CD14-positive monocyte (primary cell): ENCODE measurements at regions not wholly inside any gene's neighbourhood (a gene's known extent, or its start where the extent isn't known, plus 50 kb on each side); places are given as distances from the start of the nearest gene placed in this dataset.

Source experiments
- DNase-seq, 3 donors: peaks; one replicate each; pipeline ENCODE4 v3.0.0-alpha.2; 2011 to 2022
- H2AFZ ChIP-seq: 2 replicates; pipeline ENCODE4 v1.6.0; 2012; ENCODE audit warnings: mild to moderate bottlenecking, low read depth, low read length, inconsistent platforms; ENCODE audit not compliant: insufficient read depth, poor library complexity, severe bottlenecking
- H3K27ac ChIP-seq, 2 donors: 1 replicate in 1 of 2; 2 replicates in 1 of 2; pipeline ENCODE4 v1.5.1; 2012 to 2013; ENCODE audit warnings: low read length in 2 of 2, control low read depth in 1 of 2, inconsistent platforms in 1 of 2, low read depth in 1 of 2, mild to moderate bottlenecking in 1 of 2
- H3K27me3 ChIP-seq, 2 donors: one replicate each; pipeline versions ENCODE4 v1.6.0 to v1.6.1; 2011 to 2013; ENCODE audit warnings: low read length in 2 of 2; ENCODE audit not compliant: control insufficient read depth in 2 of 2, insufficient read depth in 2 of 2
- H3K36me3 ChIP-seq, 2 donors: replicated peaks in 1 of 2; 1 replicate in 1 of 2; 2 replicates in 1 of 2; pipeline versions ENCODE4 v1.5.1 to v1.6.1; 2012 to 2013; ENCODE audit warnings: low read length in 2 of 2, control low read depth in 1 of 2, inconsistent platforms in 1 of 2, mild to moderate bottlenecking in 1 of 2; ENCODE audit not compliant: insufficient read depth in 2 of 2, control insufficient read depth in 1 of 2
- H3K4me1 ChIP-seq, 2 donors: 1 replicate in 1 of 2; 2 replicates in 1 of 2; pipeline versions ENCODE4 v1.5.1 to v1.6.1; 2012 to 2013; ENCODE audit warnings: low read length in 2 of 2, control low read depth in 1 of 2, inconsistent platforms in 1 of 2, mild to moderate bottlenecking in 1 of 2, moderate library complexity in 1 of 2; ENCODE audit not compliant: insufficient read depth in 2 of 2, control insufficient read depth in 1 of 2
- H3K4me2 ChIP-seq: replicated peaks from 2 replicates; pipeline ENCODE3; 2012; ENCODE audit warnings: low read length, moderate library complexity, mild to moderate bottlenecking; ENCODE audit not compliant: poor library complexity, severe bottlenecking; ENCODE audit errors: extremely low read depth
- H3K4me3 ChIP-seq, 3 experiments: fragments of 200-600 bp in 1 of 3; sonication (generic) in 1 of 3; replicated peaks in 1 of 3; 1 replicate in 2 of 3; 2 replicates in 1 of 3; pipeline ENCODE4 v1.5.1; 2011 to 2013; ENCODE audit warnings: low read length in 3 of 3, mild to moderate bottlenecking in 3 of 3, control low read depth in 2 of 3, low read depth in 2 of 3, inconsistent platforms in 1 of 3, moderate library complexity in 1 of 3
- H3K79me2 ChIP-seq: 2 replicates; pipeline ENCODE4 v1.6.0; 2012; ENCODE audit warnings: mild to moderate bottlenecking, control low read depth, inconsistent platforms, low read length, moderate library complexity; ENCODE audit not compliant: insufficient read depth
- H3K9ac ChIP-seq: 2 replicates; pipeline ENCODE4 v1.6.0; 2017; ENCODE audit warnings: low read length, mild to moderate bottlenecking; ENCODE audit not compliant: insufficient read depth, poor library complexity, severe bottlenecking
- H3K9me3 ChIP-seq, 2 donors: replicated peaks in 1 of 2; 1 replicate in 1 of 2; 2 replicates in 1 of 2; pipeline versions ENCODE4 v1.5.1 to v1.6.1; 2012 to 2013; ENCODE audit warnings: low read length in 2 of 2, control low read depth in 1 of 2; ENCODE audit not compliant: control insufficient read depth in 1 of 2, insufficient read depth in 1 of 2
- H4K20me1 ChIP-seq: 2 replicates; pipeline ENCODE4 v1.6.0; 2012; ENCODE audit warnings: mild to moderate bottlenecking, low read length, control low read depth, moderate library complexity; ENCODE audit not compliant: insufficient read depth
- H3K27ac Mint-ChIP-seq, 7 donors: one replicate each; pipeline ENCODE4 v1.8.0; 2020; ENCODE audit warnings: mild to moderate bottlenecking in 7 of 7, mixed read lengths in 7 of 7, moderate library complexity in 6 of 7, inconsistent platforms in 2 of 7
- H3K27me3 Mint-ChIP-seq, 3 donors: one replicate each; pipeline ENCODE4 v1.8.0; 2021 to 2022; ENCODE audit warnings: low read depth in 3 of 3, mild to moderate bottlenecking in 3 of 3, mixed read lengths in 3 of 3, moderate library complexity in 3 of 3, inconsistent platforms in 1 of 3
- H3K36me3 Mint-ChIP-seq, 2 donors: one replicate each; pipeline ENCODE4 v1.8.0; 2020; ENCODE audit warnings: mixed read lengths in 2 of 2, inconsistent platforms in 1 of 2, mild to moderate bottlenecking in 1 of 2
- H3K4me1 Mint-ChIP-seq: one replicate; pipeline ENCODE4 v1.8.0; 2020; ENCODE audit warnings: mild to moderate bottlenecking, mixed read lengths
- H3K4me3 Mint-ChIP-seq, 2 donors: one replicate each; pipeline ENCODE4 v1.8.0; 2020; ENCODE audit warnings: mild to moderate bottlenecking in 2 of 2, mixed read lengths in 2 of 2, moderate library complexity in 1 of 2
- H3K9me3 Mint-ChIP-seq, 7 donors: one replicate each; pipeline ENCODE4 v1.8.0; 2020 to 2022; ENCODE audit warnings: mixed read lengths in 7 of 7, mild to moderate bottlenecking in 6 of 7, moderate library complexity in 6 of 7, inconsistent platforms in 2 of 7
- CTCF ChIP-seq: fragments of 200-600 bp; IDR thresholded peaks from one replicate; pipeline ENCODE4 v1.8.0; 2022; ENCODE audit warnings: antibody characterized with exemption, mild to moderate bottlenecking
- WGBS: methylation state at CpG from one replicate; pipeline ENCODE4 v1.1.5; 2013; ENCODE audit warnings: missing lambda C conversion rate; ENCODE audit not compliant: insufficient coverage; 5-methylcytosine and 5-hydroxymethylcytosine counted together
- intact Hi-C, 2 donors: fragments of 100-400 bp; cut with micrococcal nuclease; formaldehyde crosslinking; loops; one replicate each; pipeline versions ENCODE4 v1.15.0 to v1.15.1; 2023

DNA sequence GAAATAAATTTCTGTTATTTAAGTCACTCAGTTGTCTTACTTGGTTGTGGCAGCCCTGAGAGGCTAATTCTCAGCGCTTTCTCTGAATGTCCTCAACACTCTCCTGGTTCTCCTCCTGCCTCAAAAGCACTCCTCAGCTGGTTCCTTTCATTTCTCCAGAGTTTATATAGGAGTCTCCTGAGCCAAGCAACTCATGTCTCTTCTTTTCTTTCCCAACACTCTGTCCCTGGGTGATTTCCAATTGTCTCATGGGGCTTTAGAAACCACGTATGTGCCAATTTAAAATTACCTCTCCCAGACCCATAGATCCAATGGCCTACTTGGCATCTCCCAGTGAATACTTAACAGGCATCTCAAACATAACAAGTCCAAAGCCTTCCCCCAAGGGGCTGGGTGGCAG lies 184.3 kb downstream of the TTC32 start:
- Mint-ChIP-seq H3K27me3 (peaks cover 0 to 4% (median 2%) of the 10 kb centered on the region in 3 donors), H3K9me3 (peaks cover 4 to 27% (median 18%) of the 10 kb centered on the region in 7 donors), H3K4me3 (no peak overlapping the region), H3K36me3 (no peaks in the 10 kb centered on the region), H3K27ac (no peak overlapping the region), H3K4me1 (no peaks in the 10 kb centered on the region)
- Histone ChIP-seq H2AFZ (no peak overlapping the region), H3K9ac (no peak overlapping the region), H3K27ac (no peak overlapping the region), H3K4me3 (no peak overlapping the region), H3K4me1 (no peaks in the 10 kb centered on the region), H3K27me3 (no peaks in the 10 kb centered on the region), H4K20me1 (no peaks in the 10 kb centered on the region), H3K36me3 (no peaks in the 10 kb centered on the region), H3K4me2 (no peak overlapping the region), H3K9me3 (peaks cover 4 to 15% of the 10 kb centered on the region in 2 donors), H3K79me2 (no peaks in the 10 kb centered on the region)
- no peak for TF ChIP-seq CTCF
- no peak for DNase-seq
- 86% methylated on average over 1 of the region's 2 CpGs for WGBS
- intact Hi-C loops = no loop called here

- intact Hi-C loops = no loop called here
- Histone ChIP-seq H3K27me3 (no peaks in the 10 kb centered on the region), H3K9ac (no peak overlapping the region), H3K36me3 (no peaks in the 10 kb centered on the region), H3K79me2 (no peaks in the 10 kb centered on the region), H3K9me3 (peaks cover 4 to 9% of the 10 kb centered on the region in 2 donors), H3K27ac (no peak overlapping the region), H2AFZ (no peak overlapping the region), H3K4me2 (no peak overlapping the region), H4K20me1 (no peaks in the 10 kb centered on the region), H3K4me3 (no peak overlapping the region), H3K4me1 (no peaks in the 10 kb centered on the region)
- Mint-ChIP-seq H3K4me3 (no peak overlapping the region), H3K9me3 (peaks cover 4 to 25% (median 9%) of the 10 kb centered on the region in 7 donors), H3K27ac (no peak overlapping the region), H3K27me3 (peaks cover 0 to 2% (median 0%) of the 10 kb centered on the region in 3 donors), H3K36me3 (no peaks in the 10 kb centered on the region), H3K4me1 (no peaks in the 10 kb centered on the region)
- no peak for TF ChIP-seq CTCF
- WGBS = 79% methylated on average over 2 of the region's 4 CpGs
- DNase-seq = no peak
Measured at GRCh38 chr2:19714926-19715325, 186.9 kb downstream of the TTC32 start.
